ENCODE measurements at regions not wholly inside any gene's neighbourhood (a gene's known extent, or its start where the extent isn't known, plus 50 kb on each side); places are given as distances from the start of the nearest gene placed in this dataset.

GRCh38 chr4:79185526-79186045 is 140.3 kb downstream of the NAA11 start:
- no peak overlapping the region for H3K4me3 ChIP-seq
- H3K27ac Mint-ChIP-seq, result no peak overlapping the region
- H4K20me1 ChIP-seq (ENCODE audit: low read depth), result no peaks in the 10 kb centered on the region
- H3K9me3 Mint-ChIP-seq, result peaks cover 7% of the 10 kb centered on the region
- H3K36me3 Mint-ChIP-seq, result peaks cover 3% of the 10 kb centered on the region
- DNase-seq (ENCODE audit: low spot score), result no peak
- TF ChIP-seq CTCF (IDR thresholded peaks at IDR 0.05) (no peak), EZH2phosphoT487 (IDR thresholded peaks at IDR 0.05) (no peak), EZH2 (IDR thresholded peaks at IDR 0.05) (no peak)
- no peak overlapping the region for H3K4me2 ChIP-seq
- H3K4me1 ChIP-seq, result peaks cover 9% of the 10 kb centered on the region
- H3K27me3 Mint-ChIP-seq (ENCODE audit: insufficient read depth, low read depth), result no peaks in the 10 kb centered on the region
- no peaks in the 10 kb centered on the region for H3K27me3 ChIP-seq
- H3K4me1 Mint-ChIP-seq, result peaks cover 8% of the 10 kb centered on the region
- H2AFZ ChIP-seq (replicated peaks), result peak overlapping the region; percentile 19
- H3K36me3 ChIP-seq, result no peaks in the 10 kb centered on the region
- H3K27ac ChIP-seq, result no peak overlapping the region
- no peak overlapping the region for H3K9ac ChIP-seq
- no peak overlapping the region for H3K4me3 Mint-ChIP-seq
- no peaks in the 10 kb centered on the region for H3K9me3 ChIP-seq (ENCODE audit: low read depth)
- no peaks in the 10 kb centered on the region for H3F3A ChIP-seq (ENCODE audit: low read depth)
- H3K79me2 ChIP-seq (ENCODE audit: low read depth), result no peaks in the 10 kb centered on the region

GRCh38 chr4:79184476-79184875 is 141.4 kb downstream of the NAA11 start:
- no peak overlapping the region for H3K4me3 Mint-ChIP-seq
- H3F3A ChIP-seq (ENCODE audit: low read depth), result no peaks in the 10 kb centered on the region
- H3K79me2 ChIP-seq (ENCODE audit: low read depth), result no peaks in the 10 kb centered on the region
- no peak overlapping the region for H3K4me2 ChIP-seq
- no peaks in the 10 kb centered on the region for H3K27me3 ChIP-seq
- H3K27me3 Mint-ChIP-seq (ENCODE audit: insufficient read depth, low read depth), result peaks cover 2% of the 10 kb centered on the region
- H3K9me3 ChIP-seq (ENCODE audit: low read depth), result no peaks in the 10 kb centered on the region
- TF ChIP-seq EZH2phosphoT487 (IDR thresholded peaks at IDR 0.05) (no peak), EZH2 (IDR thresholded peaks at IDR 0.05) (no peak), CTCF (IDR thresholded peaks at IDR 0.05) (no peak)
- H4K20me1 ChIP-seq (ENCODE audit: low read depth), result no peaks in the 10 kb centered on the region
- peaks cover 9% of the 10 kb centered on the region for H3K4me1 ChIP-seq
- H3K4me3 ChIP-seq, result no peak overlapping the region
- peaks cover 3% of the 10 kb centered on the region for H3K36me3 Mint-ChIP-seq
- H3K4me1 Mint-ChIP-seq, result peaks cover 8% of the 10 kb centered on the region
- DNase-seq (ENCODE audit: low spot score), result peak; percentile 17
- H2AFZ ChIP-seq (replicated peaks), result peak overlapping the region; percentile 21
- no peak overlapping the region for H3K9ac ChIP-seq
- no peak overlapping the region for H3K27ac Mint-ChIP-seq
- H3K27ac ChIP-seq, result no peak overlapping the region
- peaks cover 16% of the 10 kb centered on the region for H3K9me3 Mint-ChIP-seq
- no peaks in the 10 kb centered on the region for H3K36me3 ChIP-seq

- Histone ChIP-seq H2AFZ (replicated peaks) (no peak overlapping the region), H3K79me2 (ENCODE audit: low read depth) (no peaks in the 10 kb centered on the region), H3K27ac (no peak overlapping the region), H3K4me1 (peaks cover 9% of the 10 kb centered on the region), H3F3A (ENCODE audit: low read depth) (no peaks in the 10 kb centered on the region), H3K9ac (no peak overlapping the region), H4K20me1 (ENCODE audit: low read depth) (no peaks in the 10 kb centered on the region), H3K4me3 (no peak overlapping the region), H3K9me3 (ENCODE audit: low read depth) (no peaks in the 10 kb centered on the region), H3K36me3 (no peaks in the 10 kb centered on the region), H3K4me2 (no peak overlapping the region), H3K27me3 (no peaks in the 10 kb centered on the region)
- no peak for DNase-seq (ENCODE audit: low spot score)
- Mint-ChIP-seq H3K4me1 (peaks cover 8% of the 10 kb centered on the region), H3K27me3 (ENCODE audit: insufficient read depth, low read depth) (peaks cover 2% of the 10 kb centered on the region), H3K9me3 (peaks cover 10% of the 10 kb centered on the region), H3K27ac (no peak overlapping the region), H3K36me3 (no peaks in the 10 kb centered on the region), H3K4me3 (no peak overlapping the region)
- TF ChIP-seq EZH2phosphoT487 (IDR thresholded peaks at IDR 0.05), result no peak
- TF ChIP-seq EZH2 (IDR thresholded peaks at IDR 0.05), result no peak
- TF ChIP-seq CTCF (IDR thresholded peaks at IDR 0.05), result no peak
These were observed 143.7 kb downstream of the NAA11 start for GRCh38 chr4:79182209-79182608.

All from neural progenitor cell (in vitro differentiated cells).